DND-41 (cell line): ENCODE measurements at regions not wholly inside any gene's neighbourhood (a gene's known extent, or its start where the extent isn't known, plus 50 kb on each side); places are given as distances from the start of the nearest gene placed in this dataset.

Experiments used
- CTCF ChIP-seq: IDR thresholded peaks from 2 replicates; pipeline ENCODE4 v1.5.1; 2012; ENCODE audit warnings: borderline replicate concordance, low read length, moderate library complexity, mild to moderate bottlenecking; ENCODE audit not compliant: poor library complexity, severe bottlenecking; ENCODE audit errors: extremely low read depth
- EZH2 ChIP-seq: IDR thresholded peaks from 3 replicates; pipeline ENCODE4 v1.6.1; 2012; ENCODE audit warnings: borderline replicate concordance, low read depth, mild to moderate bottlenecking, moderate library complexity, low read length, inconsistent platforms; ENCODE audit not compliant: severe bottlenecking

GRCh38 chr5:96196890-96197289, 235.2 kb upstream of the ELL2 start:
- TF ChIP-seq CTCF (no peak), EZH2 (no peak)
